SH-SY5Y (cell line): ENCODE measurements at regions not wholly inside any gene's neighbourhood (a gene's known extent, or its start where the extent isn't known, plus 50 kb on each side); places are given as distances from the start of the nearest gene placed in this dataset.

Experiments
- GATA2 ChIP-seq: IDR thresholded peaks from 2 replicates; pipeline ENCODE4 v1.6.1; 2011; ENCODE audit warnings: mild to moderate bottlenecking, low read depth, low read length
- GATA3 ChIP-seq: IDR thresholded peaks from 2 replicates; pipeline ENCODE4 v1.6.1; 2011; ENCODE audit warnings: low read depth, mild to moderate bottlenecking, low read length, moderate library complexity

GRCh38 chr1:65048335-65048734 is 82.0 kb upstream of the JAK1 start:
- TF ChIP-seq GATA3 = no peak
- TF ChIP-seq GATA2 = no peak
